NT2/D1 (cell line): ENCODE measurements at regions not wholly inside any gene's neighbourhood (a gene's known extent, or its start where the extent isn't known, plus 50 kb on each side); places are given as distances from the start of the nearest gene placed in this dataset.

Experiments used
- YY1 ChIP-seq: IDR thresholded peaks from 2 replicates; pipeline ENCODE4 v1.6.1; 2011; ENCODE audit not compliant: insufficient read length, insufficient read depth
- ZNF274 ChIP-seq: IDR thresholded peaks from 2 replicates; pipeline ENCODE4 v1.6.1; 2011; ENCODE audit warnings: mild to moderate bottlenecking, low read depth, low read length

DNA sequence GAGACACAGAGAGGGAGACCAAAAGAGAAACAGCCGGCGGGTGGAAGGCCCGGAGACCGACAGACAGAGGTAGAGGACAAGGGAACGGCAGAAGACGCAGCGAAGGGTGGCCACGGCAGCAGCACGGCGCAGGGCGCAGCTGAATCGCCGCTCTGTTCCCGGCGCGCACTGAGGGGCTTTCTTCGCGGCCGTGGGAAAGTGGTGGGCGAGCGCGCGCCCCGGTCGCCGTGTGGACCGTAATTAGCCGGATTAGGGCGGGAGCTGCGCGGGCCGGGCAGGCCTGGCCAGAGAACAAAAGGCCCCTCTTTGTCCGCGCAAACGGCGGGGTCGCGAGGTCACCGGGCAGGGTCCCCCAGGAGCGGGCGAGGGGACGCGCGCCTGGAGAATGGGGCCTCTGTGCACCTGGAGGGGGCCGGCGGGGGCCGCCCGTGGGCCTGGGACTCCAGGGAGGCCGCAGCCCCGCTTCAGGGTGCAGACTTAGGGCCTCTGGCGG lies 158.3 kb downstream of the ZFP36L2 start:
- TF ChIP-seq YY1 (no peak), ZNF274 (no peak)
